ENCODE measurements at regions not wholly inside any gene's neighbourhood (a gene's known extent, or its start where the extent isn't known, plus 50 kb on each side); places are given as distances from the start of the nearest gene placed in this dataset.

- Histone ChIP-seq H3K4me1 (ENCODE audit: insufficient read depth, poor library complexity, severe bottlenecking) (peaks cover under 1% of the 10 kb centered on the region), H3K9me3 (ENCODE audit: severe bottlenecking) (no peaks in the 10 kb centered on the region)
- no peak for ATAC-seq (ENCODE audit: low read depth)
Measured at GRCh38 chr3:182240474-182240873, 528.7 kb downstream of the SOX2 start.

GRCh38 chr3:182241196-182241765 is 529.6 kb downstream of the SOX2 start:
- H3K4me1 ChIP-seq (ENCODE audit: insufficient read depth, poor library complexity, severe bottlenecking) = no peaks in the 10 kb centered on the region
- no peaks in the 10 kb centered on the region for H3K36me3 ChIP-seq (ENCODE audit: low read depth)
- ATAC-seq (ENCODE audit: low read depth) (no peak), DNase-seq (ENCODE audit: low spot score) (no peak)
- H3K4me3 ChIP-seq (ENCODE audit: severe bottlenecking) = no peak overlapping the region
- H3K27me3 ChIP-seq (ENCODE audit: insufficient read depth, poor library complexity, severe bottlenecking) = no peaks in the 10 kb centered on the region
- TF ChIP-seq, protein P1, sequence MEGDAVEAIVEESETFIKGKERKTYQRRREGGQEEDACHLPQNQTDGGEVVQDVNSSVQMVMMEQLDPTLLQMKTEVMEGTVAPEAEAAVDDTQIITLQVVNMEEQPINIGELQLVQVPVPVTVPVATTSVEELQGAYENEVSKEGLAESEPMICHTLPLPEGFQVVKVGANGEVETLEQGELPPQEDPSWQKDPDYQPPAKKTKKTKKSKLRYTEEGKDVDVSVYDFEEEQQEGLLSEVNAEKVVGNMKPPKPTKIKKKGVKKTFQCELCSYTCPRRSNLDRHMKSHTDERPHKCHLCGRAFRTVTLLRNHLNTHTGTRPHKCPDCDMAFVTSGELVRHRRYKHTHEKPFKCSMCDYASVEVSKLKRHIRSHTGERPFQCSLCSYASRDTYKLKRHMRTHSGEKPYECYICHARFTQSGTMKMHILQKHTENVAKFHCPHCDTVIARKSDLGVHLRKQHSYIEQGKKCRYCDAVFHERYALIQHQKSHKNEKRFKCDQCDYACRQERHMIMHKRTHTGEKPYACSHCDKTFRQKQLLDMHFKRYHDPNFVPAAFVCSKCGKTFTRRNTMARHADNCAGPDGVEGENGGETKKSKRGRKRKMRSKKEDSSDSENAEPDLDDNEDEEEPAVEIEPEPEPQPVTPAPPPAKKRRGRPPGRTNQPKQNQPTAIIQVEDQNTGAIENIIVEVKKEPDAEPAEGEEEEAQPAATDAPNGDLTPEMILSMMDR (IDR thresholded peaks at IDR 0.05; ENCODE audit: poor library complexity, severe bottlenecking) = no peak
- H3K27ac ChIP-seq (ENCODE audit: poor library complexity, severe bottlenecking) = no peak overlapping the region
- H3K9me3 ChIP-seq (ENCODE audit: severe bottlenecking) = no peaks in the 10 kb centered on the region

More at GRCh38 chr3:182240474-182240873, 528.7 kb downstream of the SOX2 start:
- no peak for DNase-seq (ENCODE audit: low spot score)
- H3K27me3 ChIP-seq (ENCODE audit: insufficient read depth, poor library complexity, severe bottlenecking) = no peaks in the 10 kb centered on the region
- H3K27ac ChIP-seq (ENCODE audit: poor library complexity, severe bottlenecking) = no peak overlapping the region
- TF ChIP-seq, protein P1 (IDR thresholded peaks at IDR 0.05; ENCODE audit: poor library complexity, severe bottlenecking) = no peak
- no peaks in the 10 kb centered on the region for H3K36me3 ChIP-seq (ENCODE audit: low read depth)
- no peak overlapping the region for H3K4me3 ChIP-seq (ENCODE audit: severe bottlenecking)

DNA sequence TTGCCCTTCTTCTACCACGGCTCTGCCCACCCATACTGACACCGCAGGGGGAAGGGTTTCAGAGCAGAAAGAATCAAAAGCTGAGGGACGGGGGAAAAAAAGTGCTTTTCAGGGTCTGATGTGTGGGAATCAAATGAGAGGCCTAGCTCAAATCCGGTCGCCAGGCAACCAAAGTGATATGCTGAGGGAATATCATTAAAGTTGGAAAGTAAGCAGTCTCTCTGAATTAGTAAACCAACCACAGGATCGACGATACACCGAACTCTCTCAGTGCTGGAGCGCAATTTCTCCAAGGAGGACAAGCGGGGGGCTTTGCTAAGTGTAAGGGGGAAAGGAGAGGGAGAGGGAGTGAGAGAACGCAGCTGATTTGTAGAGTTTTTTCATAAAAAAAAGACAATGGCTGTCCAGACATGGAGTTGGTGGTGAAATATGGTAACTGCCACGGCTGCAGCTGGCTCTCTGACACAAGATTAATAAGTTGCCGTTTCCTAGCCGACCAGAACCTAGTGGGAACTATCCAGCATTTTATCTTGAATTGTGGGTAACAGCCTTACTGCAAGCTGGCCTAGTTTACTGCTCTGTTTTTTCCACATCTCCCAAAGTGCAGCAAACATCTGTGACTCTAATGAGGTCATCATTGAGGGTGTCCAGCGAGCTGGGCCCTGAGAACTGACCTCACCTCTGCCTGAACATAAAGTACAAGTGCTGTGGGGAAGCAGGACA is 530.2 kb downstream of the SOX2 start:
- Histone ChIP-seq H3K27ac (ENCODE audit: poor library complexity, severe bottlenecking) (no peak overlapping the region), H3K36me3 (ENCODE audit: low read depth) (no peaks in the 10 kb centered on the region), H3K4me1 (ENCODE audit: insufficient read depth, poor library complexity, severe bottlenecking) (no peaks in the 10 kb centered on the region), H3K9me3 (ENCODE audit: severe bottlenecking) (no peaks in the 10 kb centered on the region), H3K4me3 (ENCODE audit: severe bottlenecking) (no peak overlapping the region), H3K27me3 (ENCODE audit: insufficient read depth, poor library complexity, severe bottlenecking) (no peaks in the 10 kb centered on the region)
- TF ChIP-seq, protein P1 (IDR thresholded peaks at IDR 0.05; ENCODE audit: poor library complexity, severe bottlenecking) = no peak
- DNase-seq (ENCODE audit: low spot score) = no peak
- ATAC-seq (ENCODE audit: low read depth) = no peak

GRCh38 chr3:182242489-182242942 is 530.8 kb downstream of the SOX2 start:
- H3K27me3 ChIP-seq (ENCODE audit: insufficient read depth, poor library complexity, severe bottlenecking) = no peaks in the 10 kb centered on the region
- H3K4me1 ChIP-seq (ENCODE audit: insufficient read depth, poor library complexity, severe bottlenecking) = no peaks in the 10 kb centered on the region
- DNase-seq (ENCODE audit: low spot score) (no peak), ATAC-seq (ENCODE audit: low read depth) (no peak)
- no peak overlapping the region for H3K27ac ChIP-seq (ENCODE audit: poor library complexity, severe bottlenecking)
- H3K9me3 ChIP-seq (ENCODE audit: severe bottlenecking) = no peaks in the 10 kb centered on the region
- H3K36me3 ChIP-seq (ENCODE audit: low read depth) = no peaks in the 10 kb centered on the region
- no peak overlapping the region for H3K4me3 ChIP-seq (ENCODE audit: severe bottlenecking)
- TF ChIP-seq, protein P1 (IDR thresholded peaks at IDR 0.05; ENCODE audit: poor library complexity, severe bottlenecking) = no peak

DNA sequence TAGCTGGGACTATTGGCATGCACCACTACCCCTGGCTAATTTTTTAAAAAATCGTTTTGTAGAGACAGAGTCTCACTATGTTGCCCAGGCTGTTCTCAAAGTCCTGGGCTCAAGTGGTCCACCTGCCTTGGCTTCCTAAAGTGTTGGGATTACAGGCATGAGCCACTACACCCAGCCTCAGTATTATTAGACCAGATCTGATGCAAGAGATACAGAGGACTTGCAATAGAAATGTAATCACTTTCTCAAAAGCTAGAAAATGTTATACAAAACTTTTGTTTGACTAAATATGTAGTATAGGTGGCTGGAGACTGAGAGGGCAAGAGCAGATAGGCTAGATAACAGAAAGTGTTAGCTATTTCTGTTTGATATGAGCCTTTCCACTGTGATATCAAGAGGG is 531.9 kb downstream of the SOX2 start:
- TF ChIP-seq, protein P1 (IDR thresholded peaks at IDR 0.05; ENCODE audit: poor library complexity, severe bottlenecking) = no peak
- Histone ChIP-seq H3K36me3 (ENCODE audit: low read depth) (no peaks in the 10 kb centered on the region), H3K27me3 (ENCODE audit: insufficient read depth, poor library complexity, severe bottlenecking) (no peaks in the 10 kb centered on the region), H3K27ac (ENCODE audit: poor library complexity, severe bottlenecking) (no peak overlapping the region), H3K4me1 (ENCODE audit: insufficient read depth, poor library complexity, severe bottlenecking) (no peaks in the 10 kb centered on the region), H3K4me3 (ENCODE audit: severe bottlenecking) (no peak overlapping the region), H3K9me3 (ENCODE audit: severe bottlenecking) (no peaks in the 10 kb centered on the region)
- ATAC-seq (ENCODE audit: low read depth) (no peak), DNase-seq (ENCODE audit: low spot score) (no peak)

All from RWPE2 (cell line).